Osteocyte (in vitro differentiated cells): ENCODE measurements at regions not wholly inside any gene's neighbourhood (a gene's known extent, or its start where the extent isn't known, plus 50 kb on each side); places are given as distances from the start of the nearest gene placed in this dataset.

Experiments
- DNase-seq: peaks from one replicate; pipeline ENCODE4 v3.0.0; 2021; ENCODE audit warnings: mixed read lengths; ENCODE audit not compliant: unreplicated experiment; ENCODE audit errors: extremely low spot score
- H3K27ac Mint-ChIP-seq: one replicate; pipeline ENCODE4 v1.8.0; 2021; ENCODE audit warnings: mild to moderate bottlenecking, mixed read lengths; ENCODE audit not compliant: unreplicated experiment
- H3K27me3 Mint-ChIP-seq: one replicate; pipeline ENCODE4 v1.8.0; 2021; ENCODE audit warnings: mixed read lengths; ENCODE audit not compliant: unreplicated experiment
- H3K36me3 Mint-ChIP-seq: one replicate; pipeline ENCODE4 v1.8.0; 2021; ENCODE audit warnings: mixed read lengths; ENCODE audit not compliant: unreplicated experiment
- H3K4me1 Mint-ChIP-seq: one replicate; pipeline ENCODE4 v1.8.0; 2021; ENCODE audit warnings: mixed read lengths; ENCODE audit not compliant: unreplicated experiment
- H3K4me3 Mint-ChIP-seq: one replicate; pipeline ENCODE4 v1.8.0; 2021; ENCODE audit warnings: mild to moderate bottlenecking, moderate library complexity, mixed read lengths; ENCODE audit not compliant: unreplicated experiment
- H3K9me3 Mint-ChIP-seq: one replicate; pipeline ENCODE4 v1.8.0; 2021; ENCODE audit warnings: mixed read lengths; ENCODE audit not compliant: unreplicated experiment
- TF ChIP-seq, protein P1 (sequence below): fragments of 200-600 bp; sonication (generic); IDR thresholded peaks from 2 replicates; pipeline ENCODE4 v1.5.0; 2021; ENCODE audit warnings: antibody characterized with exemption, mild to moderate bottlenecking, moderate library complexity

DNA sequence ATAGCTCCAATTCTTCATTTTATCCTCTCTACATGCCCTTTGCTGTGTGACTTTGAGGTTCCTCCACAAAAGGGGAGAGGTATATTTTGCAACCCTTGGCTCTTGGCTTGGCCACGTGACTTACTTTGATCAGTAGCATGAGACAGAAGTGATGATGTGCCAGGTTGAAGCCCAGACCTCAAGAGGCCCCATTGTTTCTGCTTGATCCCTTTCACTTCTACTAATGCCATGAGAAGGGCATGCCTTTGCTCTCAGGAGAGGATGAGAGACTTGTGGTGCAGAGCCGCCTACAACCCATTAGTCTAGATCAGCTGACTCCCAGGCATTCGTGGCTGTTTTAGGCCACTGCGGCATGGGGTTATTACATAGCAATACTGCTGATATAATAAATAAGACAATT, 356.2 kb upstream of the SALL1 start:
- H3K27me3 Mint-ChIP-seq = no peaks in the 10 kb centered on the region
- H3K9me3 Mint-ChIP-seq = peaks cover 11% of the 10 kb centered on the region
- H3K4me1 Mint-ChIP-seq = no peaks in the 10 kb centered on the region
- H3K4me3 Mint-ChIP-seq = no peak overlapping the region
- TF ChIP-seq, protein P1, sequence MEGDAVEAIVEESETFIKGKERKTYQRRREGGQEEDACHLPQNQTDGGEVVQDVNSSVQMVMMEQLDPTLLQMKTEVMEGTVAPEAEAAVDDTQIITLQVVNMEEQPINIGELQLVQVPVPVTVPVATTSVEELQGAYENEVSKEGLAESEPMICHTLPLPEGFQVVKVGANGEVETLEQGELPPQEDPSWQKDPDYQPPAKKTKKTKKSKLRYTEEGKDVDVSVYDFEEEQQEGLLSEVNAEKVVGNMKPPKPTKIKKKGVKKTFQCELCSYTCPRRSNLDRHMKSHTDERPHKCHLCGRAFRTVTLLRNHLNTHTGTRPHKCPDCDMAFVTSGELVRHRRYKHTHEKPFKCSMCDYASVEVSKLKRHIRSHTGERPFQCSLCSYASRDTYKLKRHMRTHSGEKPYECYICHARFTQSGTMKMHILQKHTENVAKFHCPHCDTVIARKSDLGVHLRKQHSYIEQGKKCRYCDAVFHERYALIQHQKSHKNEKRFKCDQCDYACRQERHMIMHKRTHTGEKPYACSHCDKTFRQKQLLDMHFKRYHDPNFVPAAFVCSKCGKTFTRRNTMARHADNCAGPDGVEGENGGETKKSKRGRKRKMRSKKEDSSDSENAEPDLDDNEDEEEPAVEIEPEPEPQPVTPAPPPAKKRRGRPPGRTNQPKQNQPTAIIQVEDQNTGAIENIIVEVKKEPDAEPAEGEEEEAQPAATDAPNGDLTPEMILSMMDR = no peak
- no peaks in the 10 kb centered on the region for H3K36me3 Mint-ChIP-seq
- no peak for DNase-seq
- no peak overlapping the region for H3K27ac Mint-ChIP-seq

DNA sequence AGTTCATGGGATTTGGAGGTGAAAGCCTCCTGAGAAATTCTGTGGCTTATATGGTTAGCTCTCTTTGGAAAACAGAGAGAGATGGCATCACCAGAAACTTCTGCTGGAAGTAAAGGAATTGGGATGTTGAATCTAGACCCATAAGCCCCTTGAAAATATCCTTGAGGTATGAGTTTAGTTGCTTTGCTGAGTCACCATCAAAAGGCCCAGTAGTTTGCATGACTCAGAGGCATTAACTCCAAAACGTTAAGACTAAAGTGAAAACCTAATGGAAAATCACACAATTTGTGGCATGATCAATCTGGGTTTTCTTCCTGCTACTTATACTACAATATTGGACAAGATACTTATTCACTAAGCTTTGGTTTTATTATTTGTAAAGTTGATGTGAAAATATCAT, 349.2 kb upstream of the SALL1 start:
- no peaks in the 10 kb centered on the region for H3K4me1 Mint-ChIP-seq
- no peak overlapping the region for H3K27ac Mint-ChIP-seq
- no peaks in the 10 kb centered on the region for H3K36me3 Mint-ChIP-seq
- TF ChIP-seq, protein P1 = no peak
- DNase-seq = no peak
- no peaks in the 10 kb centered on the region for H3K27me3 Mint-ChIP-seq
- no peak overlapping the region for H3K4me3 Mint-ChIP-seq
- peaks cover 15% of the 10 kb centered on the region for H3K9me3 Mint-ChIP-seq

DNA sequence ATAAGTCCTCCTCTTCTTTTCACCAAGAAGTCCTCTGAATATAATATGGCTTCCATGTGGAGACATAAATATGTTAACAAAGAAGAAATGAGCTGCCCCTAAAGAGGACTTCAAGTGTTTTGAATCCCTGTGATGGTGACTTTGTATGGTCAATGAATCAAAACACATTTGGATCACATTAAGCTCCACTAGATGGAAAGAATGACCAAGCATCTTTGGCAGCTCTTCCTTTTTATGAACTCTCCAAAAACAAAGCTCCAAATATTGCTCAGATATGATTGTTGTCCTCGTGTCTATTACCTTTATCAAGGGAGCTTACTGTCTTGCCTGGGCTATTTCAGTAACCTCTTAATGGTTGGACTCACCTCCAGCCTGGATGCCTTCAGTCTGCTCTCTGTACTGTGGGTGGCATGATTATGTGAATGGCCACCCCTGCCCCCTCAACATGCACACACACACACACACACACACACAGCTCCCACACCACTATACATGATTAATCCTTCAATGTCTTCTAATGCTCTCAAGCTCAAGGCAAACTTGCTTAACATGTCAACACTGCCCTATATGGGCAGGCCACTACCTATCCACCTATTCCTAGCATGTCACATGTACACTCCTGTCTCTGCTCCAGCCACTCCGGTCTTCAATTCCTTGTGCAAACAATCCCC, 346.6 kb upstream of the SALL1 start:
- DNase-seq = no peak
- Mint-ChIP-seq H3K4me1 (no peaks in the 10 kb centered on the region), H3K9me3 (peaks cover 22% of the 10 kb centered on the region), H3K27ac (no peak overlapping the region), H3K36me3 (no peaks in the 10 kb centered on the region), H3K4me3 (no peak overlapping the region), H3K27me3 (no peaks in the 10 kb centered on the region)
- TF ChIP-seq, protein P1 = no peak

DNA sequence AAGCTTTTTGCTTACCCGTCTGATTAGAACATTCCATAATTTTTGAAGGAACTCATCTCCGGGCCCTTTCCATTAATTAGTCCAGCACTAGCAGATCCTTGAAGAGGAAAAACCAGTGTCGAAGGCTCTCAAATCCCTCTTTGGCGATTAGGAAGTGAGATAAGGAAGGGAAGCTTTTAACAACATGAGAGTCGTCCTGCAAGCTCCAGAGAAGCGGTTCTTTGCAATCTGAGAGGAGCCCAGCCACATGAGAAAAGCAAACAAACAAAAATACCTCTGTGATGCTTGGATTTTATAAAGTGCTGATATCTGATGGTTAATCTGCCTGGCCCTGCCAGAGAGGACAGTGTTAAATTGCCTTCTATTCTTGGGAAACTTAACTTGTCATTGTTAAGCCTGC, 339.8 kb upstream of the SALL1 start:
- H3K27me3 Mint-ChIP-seq = no peaks in the 10 kb centered on the region
- TF ChIP-seq, protein P1 = no peak
- no peak for DNase-seq
- H3K27ac Mint-ChIP-seq = no peak overlapping the region
- no peak overlapping the region for H3K4me3 Mint-ChIP-seq
- peaks cover 22% of the 10 kb centered on the region for H3K9me3 Mint-ChIP-seq
- no peaks in the 10 kb centered on the region for H3K4me1 Mint-ChIP-seq
- no peaks in the 10 kb centered on the region for H3K36me3 Mint-ChIP-seq

DNA sequence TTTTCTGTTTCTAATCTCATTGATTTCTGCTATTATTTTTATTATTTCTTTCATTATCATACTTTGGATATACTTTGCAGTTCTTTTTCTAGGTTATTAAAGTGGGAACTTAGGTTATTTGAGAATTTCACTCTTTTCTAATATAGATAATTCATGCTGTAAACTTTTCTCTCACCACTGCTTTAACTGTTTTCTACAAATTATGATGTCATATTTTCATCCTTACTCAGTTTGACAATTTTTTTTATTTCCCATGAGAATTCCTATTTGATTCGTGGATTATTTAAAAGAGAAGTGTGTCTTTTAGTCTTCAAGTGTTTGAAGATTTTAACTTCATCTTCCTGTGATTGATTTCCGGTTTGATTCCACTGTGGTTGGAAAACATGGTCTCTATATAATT, 336.8 kb upstream of the SALL1 start:
- Mint-ChIP-seq H3K36me3 (no peaks in the 10 kb centered on the region), H3K27ac (no peak overlapping the region), H3K27me3 (no peaks in the 10 kb centered on the region), H3K4me1 (no peaks in the 10 kb centered on the region), H3K4me3 (no peak overlapping the region), H3K9me3 (peaks cover 25% of the 10 kb centered on the region)
- TF ChIP-seq, protein P1 = no peak
- DNase-seq = no peak
